ENCODE measurements at regions not wholly inside any gene's neighbourhood (a gene's known extent, or its start where the extent isn't known, plus 50 kb on each side); places are given as distances from the start of the nearest gene placed in this dataset.

DNA sequence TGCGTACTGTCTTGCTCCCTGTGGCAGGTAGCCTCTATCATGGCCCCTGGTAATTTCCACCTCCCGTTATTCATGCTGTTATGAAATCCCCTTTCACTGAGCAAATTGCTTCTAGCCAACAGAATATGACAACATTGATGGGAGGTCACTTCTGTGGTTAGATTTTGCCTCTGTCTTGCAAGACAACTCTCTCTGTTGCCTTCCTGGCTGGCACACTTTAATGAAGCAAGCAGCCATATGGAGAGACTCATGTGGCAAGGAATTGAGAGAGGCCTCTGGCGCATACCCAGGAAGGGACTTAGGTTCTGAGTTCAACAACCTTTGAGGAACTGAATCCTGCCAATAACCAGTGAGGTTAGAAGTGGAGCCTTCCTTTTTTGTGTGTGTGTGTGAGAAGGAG is 51.8 kb upstream of the GPRC5B start:
- Histone ChIP-seq H3K79me2 (ENCODE audit: insufficient read depth, low read depth) (no peaks in the 10 kb centered on the region), H3K36me3 (ENCODE audit: insufficient read depth) (no peaks in the 10 kb centered on the region), H3K4me2 (no peak overlapping the region), H3K27me3 (ENCODE audit: insufficient read depth, low read depth) (no peaks in the 10 kb centered on the region), H3K4me3 (IDR thresholded peaks at IDR 0.05; ENCODE audit: insufficient read depth, low read depth, low read length) (no peak overlapping the region), H3K9ac (no peak overlapping the region), H3K4me1 (ENCODE audit: low read depth, poor library complexity, severe bottlenecking) (no peaks in the 10 kb centered on the region), H4K20me1 (ENCODE audit: insufficient read depth) (no peaks in the 10 kb centered on the region), H2AFZ (ENCODE audit: low read depth) (no peak overlapping the region), H3K27ac (no peak overlapping the region)
- TF ChIP-seq, protein P1, sequence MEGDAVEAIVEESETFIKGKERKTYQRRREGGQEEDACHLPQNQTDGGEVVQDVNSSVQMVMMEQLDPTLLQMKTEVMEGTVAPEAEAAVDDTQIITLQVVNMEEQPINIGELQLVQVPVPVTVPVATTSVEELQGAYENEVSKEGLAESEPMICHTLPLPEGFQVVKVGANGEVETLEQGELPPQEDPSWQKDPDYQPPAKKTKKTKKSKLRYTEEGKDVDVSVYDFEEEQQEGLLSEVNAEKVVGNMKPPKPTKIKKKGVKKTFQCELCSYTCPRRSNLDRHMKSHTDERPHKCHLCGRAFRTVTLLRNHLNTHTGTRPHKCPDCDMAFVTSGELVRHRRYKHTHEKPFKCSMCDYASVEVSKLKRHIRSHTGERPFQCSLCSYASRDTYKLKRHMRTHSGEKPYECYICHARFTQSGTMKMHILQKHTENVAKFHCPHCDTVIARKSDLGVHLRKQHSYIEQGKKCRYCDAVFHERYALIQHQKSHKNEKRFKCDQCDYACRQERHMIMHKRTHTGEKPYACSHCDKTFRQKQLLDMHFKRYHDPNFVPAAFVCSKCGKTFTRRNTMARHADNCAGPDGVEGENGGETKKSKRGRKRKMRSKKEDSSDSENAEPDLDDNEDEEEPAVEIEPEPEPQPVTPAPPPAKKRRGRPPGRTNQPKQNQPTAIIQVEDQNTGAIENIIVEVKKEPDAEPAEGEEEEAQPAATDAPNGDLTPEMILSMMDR (conservative IDR thresholded peaks at IDR 0.05; ENCODE audit: low read depth, low read length), result no peak

DNA sequence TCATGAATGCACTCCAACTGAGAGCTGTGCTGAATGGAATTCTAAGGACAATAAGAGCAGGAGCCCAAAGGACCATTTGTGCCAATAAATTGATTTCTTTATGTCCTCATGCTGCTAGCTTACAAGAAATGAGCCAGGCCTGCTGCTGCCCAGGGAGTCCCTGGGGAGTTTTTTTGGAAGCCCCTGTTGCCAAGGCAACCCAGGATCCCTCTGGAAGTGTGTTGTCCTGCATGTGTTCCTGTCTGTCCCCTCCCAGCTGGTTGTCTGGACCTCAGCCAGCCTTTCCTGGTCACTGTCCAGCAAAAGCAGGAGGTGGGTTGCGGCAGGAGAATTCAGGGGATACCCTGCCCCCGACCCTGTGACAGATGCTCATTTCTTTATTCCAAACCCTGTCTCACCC is 51.0 kb upstream of the GPRC5B start:
- H2AFZ ChIP-seq (ENCODE audit: low read depth), result no peak overlapping the region
- TF ChIP-seq, protein P1 (conservative IDR thresholded peaks at IDR 0.05; ENCODE audit: low read depth, low read length), result no peak
- no peaks in the 10 kb centered on the region for H4K20me1 ChIP-seq (ENCODE audit: insufficient read depth)
- no peaks in the 10 kb centered on the region for H3K27me3 ChIP-seq (ENCODE audit: insufficient read depth, low read depth)
- H3K4me3 ChIP-seq (IDR thresholded peaks at IDR 0.05; ENCODE audit: insufficient read depth, low read depth, low read length), result no peak overlapping the region
- no peaks in the 10 kb centered on the region for H3K79me2 ChIP-seq (ENCODE audit: insufficient read depth, low read depth)
- no peaks in the 10 kb centered on the region for H3K4me1 ChIP-seq (ENCODE audit: low read depth, poor library complexity, severe bottlenecking)
- H3K36me3 ChIP-seq (ENCODE audit: insufficient read depth), result no peaks in the 10 kb centered on the region
- H3K4me2 ChIP-seq, result no peak overlapping the region
- H3K27ac ChIP-seq, result no peak overlapping the region
- H3K9ac ChIP-seq, result no peak overlapping the region
